Common myeloid progenitor, CD34-positive (primary cell): ENCODE measurements at regions not wholly inside any gene's neighbourhood (a gene's known extent, or its start where the extent isn't known, plus 50 kb on each side); places are given as distances from the start of the nearest gene placed in this dataset.

Source experiments
- CTCF ChIA-PET: fragments of 350-600 bp; sonication (Branson Sonifier 250); formaldehyde crosslinking; loops from one replicate; lab custom pipeline; 2021; ENCODE audit warnings: antibody characterized with exemption; lab: Charles Lee
- POLR2A ChIA-PET: fragments of 350-600 bp; sonication (Branson Sonifier 250); formaldehyde crosslinking; loops from one replicate; lab custom pipeline; 2021; ENCODE audit warnings: antibody characterized with exemption; lab: Charles Lee
- DNase-seq, 3 donors: peaks; one replicate each; pipeline versions ENCODE4 v3.0.0 to v3.0.0-alpha.2; 2013
- H3K27ac ChIP-seq, 2 experiments: 1 replicate in 1 of 2; 2 replicates in 1 of 2; pipeline ENCODE4 v1.7.0; 2013; ENCODE audit warnings: inconsistent platforms in 2 of 2, low read length in 2 of 2, mild to moderate bottlenecking in 2 of 2, low read depth in 1 of 2, moderate library complexity in 1 of 2; ENCODE audit not compliant: severe bottlenecking in 2 of 2, insufficient read depth in 1 of 2, poor library complexity in 1 of 2
- H3K27me3 ChIP-seq, 5 experiments: replicated peaks in 2 of 5; 1 replicate in 3 of 5; 2 replicates in 2 of 5; pipeline versions ENCODE4 v1.6.1 to v1.7.0; 2013; ENCODE audit warnings: low read length in 4 of 5, mild to moderate bottlenecking in 2 of 5, moderate library complexity in 2 of 5, inconsistent platforms in 1 of 5; ENCODE audit not compliant: insufficient read depth in 5 of 5, control insufficient read depth in 4 of 5
- H3K36me3 ChIP-seq, 4 experiments: 1 replicate in 2 of 4; 2 replicates in 2 of 4; pipeline versions ENCODE4 v1.6.1 to v1.7.0; 2013; ENCODE audit warnings: low read length in 3 of 4, control low read depth in 1 of 4, mild to moderate bottlenecking in 1 of 4; ENCODE audit not compliant: control insufficient read depth in 4 of 4, insufficient read depth in 4 of 4
- H3K4me1 ChIP-seq, 4 experiments: 1 replicate in 3 of 4; 2 replicates in 1 of 4; pipeline versions ENCODE4 v1.6.1 to v1.7.1; 2013; ENCODE audit warnings: low read length in 3 of 4, mild to moderate bottlenecking in 3 of 4, control low read depth in 1 of 4, inconsistent platforms in 1 of 4, moderate library complexity in 1 of 4; ENCODE audit not compliant: control insufficient read depth in 4 of 4, insufficient read depth in 4 of 4; ENCODE audit errors: control extremely low read depth in 1 of 4
- H3K4me3 ChIP-seq, 7 experiments: 1 replicate in 4 of 7; 2 replicates in 3 of 7; pipeline versions ENCODE4 v1.5.1 to v1.7.0; 2013; ENCODE audit warnings: mild to moderate bottlenecking in 7 of 7, low read length in 6 of 7, moderate library complexity in 6 of 7, inconsistent platforms in 2 of 7, low read depth in 2 of 7, control low read depth in 1 of 7; ENCODE audit not compliant: insufficient read depth in 4 of 7, control insufficient read depth in 1 of 7; ENCODE audit errors: extremely low read depth in 1 of 7
- H3K9me3 ChIP-seq, 5 experiments: 1 replicate in 4 of 5; 2 replicates in 1 of 5; pipeline versions ENCODE4 v1.6.1 to v1.7.1; 2013; ENCODE audit warnings: low read length in 4 of 5, mild to moderate bottlenecking in 2 of 5, inconsistent platforms in 1 of 5, low read depth in 1 of 5, moderate library complexity in 1 of 5; ENCODE audit not compliant: control insufficient read depth in 4 of 5, insufficient read depth in 2 of 5; ENCODE audit errors: control extremely low read depth in 1 of 5
- WGBS: methylation state at CpG from one replicate; pipeline ENCODE4 v1.1.5; 2013; ENCODE audit not compliant: insufficient coverage; 5-methylcytosine and 5-hydroxymethylcytosine counted together

GRCh38 chr5:179410291-179411160 lies 65.3 kb upstream of the ADAMTS2 start:
- Histone ChIP-seq H3K36me3 (no peaks in the 10 kb centered on the region), H3K27ac (no peak overlapping the region), H3K4me3 (no peak overlapping the region), H3K27me3 (no peaks in the 10 kb centered on the region), H3K4me1 (no peaks in the 10 kb centered on the region), H3K9me3 (no peaks in the 10 kb centered on the region)
- ChIA-PET POLR2A (no interaction called here), CTCF (interaction anchor here (1.1 kb wide), 1 partner anchor 10 kb away, joined by 3 read pairs; no protein-coding TSS in a partner anchor)
- DNase-seq = no peak
- 95% methylated on average over 23 of the region's 27 CpGs for WGBS

- 96% methylated on average over 6 of the region's 7 CpGs for WGBS
- POLR2A ChIA-PET = no interaction called here
- CTCF ChIA-PET = no interaction called here
- no peak overlapping the region for H3K27ac ChIP-seq
- H3K4me3 ChIP-seq = no peak overlapping the region
- H3K36me3 ChIP-seq = no peaks in the 10 kb centered on the region
- no peaks in the 10 kb centered on the region for H3K27me3 ChIP-seq
- H3K4me1 ChIP-seq = no peaks in the 10 kb centered on the region
- no peak for DNase-seq
- no peaks in the 10 kb centered on the region for H3K9me3 ChIP-seq
Observed at GRCh38 chr5:179409806-179410205, 64.5 kb upstream of the ADAMTS2 start.

- POLR2A ChIA-PET = no interaction called here
- 96% methylated on average over 18 of the region's 19 CpGs for WGBS
- H3K9me3 ChIP-seq = no peaks in the 10 kb centered on the region
- H3K27ac ChIP-seq = no peak overlapping the region
- no peaks in the 10 kb centered on the region for H3K36me3 ChIP-seq
- CTCF ChIA-PET = no interaction called here
- DNase-seq = no peak
- no peak overlapping the region for H3K4me3 ChIP-seq
- no peaks in the 10 kb centered on the region for H3K4me1 ChIP-seq
- peaks cover 0 to 2% (median 0%) of the 10 kb centered on the region in 5 experiments for H3K27me3 ChIP-seq
Observed at GRCh38 chr5:179408611-179409010, 63.4 kb upstream of the ADAMTS2 start.

- CTCF ChIA-PET = no interaction called here
- 100% methylated on average over 7 of the region's 16 CpGs for WGBS
- DNase-seq = no peak
- Histone ChIP-seq H3K27me3 (peaks cover 0 to 2% (median 0%) of the 10 kb centered on the region in 5 experiments), H3K4me3 (no peak overlapping the region), H3K4me1 (no peaks in the 10 kb centered on the region), H3K36me3 (no peaks in the 10 kb centered on the region), H3K9me3 (peaks cover 0 to 2% (median 0%) of the 10 kb centered on the region in 5 experiments), H3K27ac (no peak overlapping the region)
- POLR2A ChIA-PET = no interaction called here
Observed at GRCh38 chr5:179407191-179408175, 62.2 kb upstream of the ADAMTS2 start.

GRCh38 chr5:179406031-179406961 lies 61.0 kb upstream of the ADAMTS2 start:
- no peaks in the 10 kb centered on the region for H3K36me3 ChIP-seq
- ChIA-PET POLR2A (no interaction called here), CTCF (interaction anchor here (0.6 kb wide), 1 partner anchor 66 kb away, joined by 3 read pairs; no protein-coding TSS in a partner anchor)
- H3K9me3 ChIP-seq = peaks cover 0 to 6% (median 3%) of the 10 kb centered on the region in 5 experiments
- DNase-seq = no peak
- peaks cover 0 to 2% (median 0%) of the 10 kb centered on the region in 5 experiments for H3K27me3 ChIP-seq
- H3K4me3 ChIP-seq = no peak overlapping the region
- WGBS = 98% methylated on average over 17 of the region's 18 CpGs
- no peaks in the 10 kb centered on the region for H3K4me1 ChIP-seq
- no peak overlapping the region for H3K27ac ChIP-seq

- ChIA-PET POLR2A (no interaction called here), CTCF (no interaction called here)
- no peak for DNase-seq
- 95% methylated on average over 16 of the region's 16 CpGs for WGBS
- no peak overlapping the region for H3K27ac ChIP-seq
- H3K36me3 ChIP-seq = no peaks in the 10 kb centered on the region
- H3K27me3 ChIP-seq = peaks cover 0 to 2% (median 0%) of the 10 kb centered on the region in 5 experiments
- H3K4me3 ChIP-seq = no peak overlapping the region
- H3K4me1 ChIP-seq = no peaks in the 10 kb centered on the region
- peaks cover 1 to 13% (median 6%) of the 10 kb centered on the region in 5 experiments for H3K9me3 ChIP-seq
Observed at GRCh38 chr5:179405426-179406030, 60.3 kb upstream of the ADAMTS2 start.
